Thyroid gland (tissue), 4 donors: ENCODE measurements at regions not wholly inside any gene's neighbourhood (a gene's known extent, or its start where the extent isn't known, plus 50 kb on each side); places are given as distances from the start of the nearest gene placed in this dataset.

Experiments
- POLR2A ChIP-seq, 2 donors: fragments of 450-650 bp; IDR thresholded peaks; one replicate each; pipeline ENCODE4 v1.6.1; 2017; ENCODE audit warnings: antibody characterized with exemption in 2 of 2, mild to moderate bottlenecking in 2 of 2, moderate library complexity in 1 of 2
- TF ChIP-seq, protein P1 (sequence below), 6 experiments: fragments of 200-600 bp in 3 of 6; fragments of 450-650 bp in 3 of 6; sonication (generic) in 3 of 6; IDR thresholded peaks; one replicate each; pipeline ENCODE4 v1.5.1; 2016 to 2019; ENCODE audit warnings: antibody characterized with exemption in 6 of 6, mild to moderate bottlenecking in 2 of 6, inconsistent platforms in 1 of 6, moderate library complexity in 1 of 6

DNA sequence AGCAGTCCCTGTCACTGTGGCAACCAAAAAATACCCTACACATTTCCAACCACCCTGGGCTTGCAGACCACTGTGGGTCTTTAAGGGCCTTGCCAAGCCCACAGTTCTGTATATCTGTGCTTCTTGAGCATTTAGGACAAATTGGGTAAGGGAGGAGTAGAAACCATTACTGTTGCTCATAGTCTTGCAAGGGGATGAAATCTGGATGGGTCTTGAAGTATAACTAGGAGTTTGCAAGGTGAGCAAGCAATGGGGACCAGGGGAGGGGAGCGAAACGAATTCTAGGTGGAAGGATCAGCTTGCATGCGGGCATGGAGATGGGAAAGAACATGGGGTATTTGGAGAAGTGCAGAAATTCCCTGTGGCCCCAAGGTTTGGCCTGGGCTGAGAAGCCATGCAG, 202.9 kb downstream of the RAB11FIP4 start:
- TF ChIP-seq, protein P1, sequence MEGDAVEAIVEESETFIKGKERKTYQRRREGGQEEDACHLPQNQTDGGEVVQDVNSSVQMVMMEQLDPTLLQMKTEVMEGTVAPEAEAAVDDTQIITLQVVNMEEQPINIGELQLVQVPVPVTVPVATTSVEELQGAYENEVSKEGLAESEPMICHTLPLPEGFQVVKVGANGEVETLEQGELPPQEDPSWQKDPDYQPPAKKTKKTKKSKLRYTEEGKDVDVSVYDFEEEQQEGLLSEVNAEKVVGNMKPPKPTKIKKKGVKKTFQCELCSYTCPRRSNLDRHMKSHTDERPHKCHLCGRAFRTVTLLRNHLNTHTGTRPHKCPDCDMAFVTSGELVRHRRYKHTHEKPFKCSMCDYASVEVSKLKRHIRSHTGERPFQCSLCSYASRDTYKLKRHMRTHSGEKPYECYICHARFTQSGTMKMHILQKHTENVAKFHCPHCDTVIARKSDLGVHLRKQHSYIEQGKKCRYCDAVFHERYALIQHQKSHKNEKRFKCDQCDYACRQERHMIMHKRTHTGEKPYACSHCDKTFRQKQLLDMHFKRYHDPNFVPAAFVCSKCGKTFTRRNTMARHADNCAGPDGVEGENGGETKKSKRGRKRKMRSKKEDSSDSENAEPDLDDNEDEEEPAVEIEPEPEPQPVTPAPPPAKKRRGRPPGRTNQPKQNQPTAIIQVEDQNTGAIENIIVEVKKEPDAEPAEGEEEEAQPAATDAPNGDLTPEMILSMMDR (IDR thresholded peaks at IDR 0.05): no peak
- no peak for TF ChIP-seq POLR2A (IDR thresholded peaks at IDR 0.05)
